Astrocyte (in vitro differentiated cells and primary cell): ENCODE measurements at regions not wholly inside any gene's neighbourhood (a gene's known extent, or its start where the extent isn't known, plus 50 kb on each side); places are given as distances from the start of the nearest gene placed in this dataset.

Experiments used
- DNase-seq: peaks from one replicate; pipeline ENCODE4 v3.0.0-alpha.2; 2010; ENCODE audit warnings: low read depth
- FAIRE-seq: peaks from 2 replicates; lab custom pipeline; 2011; peaks lifted over from hg19 to GRCh38; lab: Jason Lieb, UNC
- H2AFZ ChIP-seq: 2 replicates; pipeline ENCODE4 v1.6.0; 2012; ENCODE audit warnings: low read depth, low read length, inconsistent platforms
- H3K27ac ChIP-seq: 2 replicates; pipeline ENCODE4 v1.5.1; 2011; ENCODE audit warnings: low read depth, low read length, inconsistent platforms
- H3K27me3 ChIP-seq: 2 replicates; pipeline ENCODE4 v1.6.0; 2011; ENCODE audit warnings: low read length, inconsistent platforms; ENCODE audit not compliant: insufficient read depth
- H3K36me3 ChIP-seq: 2 replicates; pipeline ENCODE4 v1.5.1; 2011; ENCODE audit warnings: low read length, inconsistent platforms; ENCODE audit not compliant: insufficient read depth
- H3K4me1 ChIP-seq: 2 replicates; pipeline ENCODE4 v1.5.1; 2011; ENCODE audit warnings: low read length, inconsistent platforms; ENCODE audit not compliant: insufficient read depth
- H3K4me2 ChIP-seq: 2 replicates; pipeline ENCODE4 v1.6.0; 2012; ENCODE audit warnings: low read length, inconsistent platforms
- H3K4me3 ChIP-seq: 2 replicates; pipeline ENCODE4 v1.5.1; 2011; ENCODE audit warnings: low read depth, mild to moderate bottlenecking, low read length, inconsistent platforms; ENCODE audit not compliant: insufficient read depth
- H3K79me2 ChIP-seq: 2 replicates; pipeline ENCODE4 v1.6.0; 2012; ENCODE audit warnings: mild to moderate bottlenecking, low read length, inconsistent platforms; ENCODE audit not compliant: insufficient read depth
- H3K9ac ChIP-seq: 2 replicates; pipeline ENCODE4 v1.6.0; 2012; ENCODE audit warnings: mild to moderate bottlenecking, low read length, inconsistent platforms
- H3K9me3 ChIP-seq: 2 replicates; pipeline ENCODE4 v1.5.1; 2012; ENCODE audit warnings: low read depth, mild to moderate bottlenecking, low read length, inconsistent platforms; ENCODE audit not compliant: insufficient read depth
- H4K20me1 ChIP-seq: 2 replicates; pipeline ENCODE4 v1.6.0; 2012; ENCODE audit warnings: low read length, inconsistent platforms; ENCODE audit not compliant: insufficient read depth
- H3K27ac Mint-ChIP-seq: one replicate; pipeline ENCODE4 v1.8.0; 2021; ENCODE audit warnings: mild to moderate bottlenecking, mixed read lengths; ENCODE audit not compliant: unreplicated experiment
- H3K27me3 Mint-ChIP-seq: one replicate; pipeline ENCODE4 v1.8.0; 2021; ENCODE audit warnings: low read depth, mixed read lengths; ENCODE audit not compliant: unreplicated experiment
- H3K36me3 Mint-ChIP-seq: one replicate; pipeline ENCODE4 v1.8.0; 2021; ENCODE audit warnings: low read depth, mixed read lengths; ENCODE audit not compliant: unreplicated experiment
- H3K4me1 Mint-ChIP-seq: one replicate; pipeline ENCODE4 v1.8.0; 2021; ENCODE audit warnings: low read depth, mixed read lengths; ENCODE audit not compliant: unreplicated experiment
- H3K4me3 Mint-ChIP-seq: one replicate; pipeline ENCODE4 v1.8.0; 2021; ENCODE audit warnings: mild to moderate bottlenecking, moderate library complexity, mixed read lengths; ENCODE audit not compliant: unreplicated experiment
- H3K9me3 Mint-ChIP-seq: one replicate; pipeline ENCODE4 v1.8.0; 2021; ENCODE audit warnings: mild to moderate bottlenecking, mixed read lengths; ENCODE audit not compliant: unreplicated experiment
- CTCF ChIP-seq: IDR thresholded peaks from 2 replicates; pipeline ENCODE4 v1.5.1; 2011; ENCODE audit warnings: low read depth, mild to moderate bottlenecking, inconsistent platforms, low read length, moderate library complexity; ENCODE audit not compliant: insufficient read depth
- EZH2 ChIP-seq: IDR thresholded peaks from 2 replicates; pipeline ENCODE4 v1.6.1; 2012; ENCODE audit warnings: mild to moderate bottlenecking, low read length, inconsistent platforms; ENCODE audit not compliant: insufficient read depth

GRCh38 chr1:55536545-55536865 is 321.3 kb upstream of the USP24 start:
- H3K36me3 Mint-ChIP-seq = no peaks in the 10 kb centered on the region
- H3K4me3 Mint-ChIP-seq = no peak overlapping the region
- FAIRE-seq (no peak), DNase-seq (no peak)
- no peak overlapping the region for H2AFZ ChIP-seq
- no peaks in the 10 kb centered on the region for H3K79me2 ChIP-seq
- TF ChIP-seq CTCF (no peak), EZH2 (no peak)
- no peak overlapping the region for H3K4me3 ChIP-seq
- no peak overlapping the region for H3K4me2 ChIP-seq
- peaks cover 5% of the 10 kb centered on the region for H3K27me3 Mint-ChIP-seq
- H3K27ac Mint-ChIP-seq = no peak overlapping the region
- H3K9me3 ChIP-seq = no peaks in the 10 kb centered on the region
- H3K4me1 Mint-ChIP-seq = no peaks in the 10 kb centered on the region
- no peaks in the 10 kb centered on the region for H3K4me1 ChIP-seq
- no peak overlapping the region for H3K27ac ChIP-seq
- H3K9me3 Mint-ChIP-seq = no peaks in the 10 kb centered on the region
- H3K36me3 ChIP-seq = no peaks in the 10 kb centered on the region
- no peaks in the 10 kb centered on the region for H3K27me3 ChIP-seq
- no peaks in the 10 kb centered on the region for H4K20me1 ChIP-seq
- H3K9ac ChIP-seq = no peak overlapping the region

- H3K27me3 ChIP-seq = no peaks in the 10 kb centered on the region
- no peaks in the 10 kb centered on the region for H3K36me3 ChIP-seq
- H3K4me3 Mint-ChIP-seq = no peak overlapping the region
- H3K27ac ChIP-seq = no peak overlapping the region
- H3K79me2 ChIP-seq = no peaks in the 10 kb centered on the region
- no peak overlapping the region for H3K27ac Mint-ChIP-seq
- no peaks in the 10 kb centered on the region for H3K4me1 Mint-ChIP-seq
- no peaks in the 10 kb centered on the region for H3K36me3 Mint-ChIP-seq
- H4K20me1 ChIP-seq = no peaks in the 10 kb centered on the region
- peaks cover 6% of the 10 kb centered on the region for H3K27me3 Mint-ChIP-seq
- no peak overlapping the region for H3K9ac ChIP-seq
- no peaks in the 10 kb centered on the region for H3K9me3 ChIP-seq
- TF ChIP-seq CTCF (no peak), EZH2 (no peak)
- no peak overlapping the region for H2AFZ ChIP-seq
- no peak overlapping the region for H3K4me3 ChIP-seq
- DNase-seq = no peak
- FAIRE-seq = no peak
- no peak overlapping the region for H3K4me2 ChIP-seq
- H3K4me1 ChIP-seq = no peaks in the 10 kb centered on the region
- H3K9me3 Mint-ChIP-seq = no peaks in the 10 kb centered on the region
Observed at GRCh38 chr1:55535724-55536544, 320.8 kb upstream of the USP24 start.

GRCh38 chr1:55534565-55535121 is 319.5 kb upstream of the USP24 start:
- H3K4me2 ChIP-seq = no peak overlapping the region

More at GRCh38 chr1:55534565-55535121, 319.5 kb upstream of the USP24 start:
- H3K9me3 ChIP-seq = no peaks in the 10 kb centered on the region
- Mint-ChIP-seq H3K4me1 (no peaks in the 10 kb centered on the region), H3K27me3 (peaks cover 6% of the 10 kb centered on the region), H3K9me3 (no peaks in the 10 kb centered on the region), H3K4me3 (no peak overlapping the region), H3K27ac (no peak overlapping the region), H3K36me3 (no peaks in the 10 kb centered on the region)
- H3K4me1 ChIP-seq = no peaks in the 10 kb centered on the region
- no peak for TF ChIP-seq EZH2
- no peak for TF ChIP-seq CTCF
- no peak for FAIRE-seq
- H2AFZ ChIP-seq = no peak overlapping the region
- no peak overlapping the region for H3K9ac ChIP-seq
- DNase-seq = no peak
- no peaks in the 10 kb centered on the region for H3K79me2 ChIP-seq
- H3K27ac ChIP-seq = no peak overlapping the region
- H3K4me3 ChIP-seq = no peak overlapping the region
- no peaks in the 10 kb centered on the region for H4K20me1 ChIP-seq
- H3K27me3 ChIP-seq = no peaks in the 10 kb centered on the region
- no peaks in the 10 kb centered on the region for H3K36me3 ChIP-seq
